ENCODE measurements at regions not wholly inside any gene's neighbourhood (a gene's known extent, or its start where the extent isn't known, plus 50 kb on each side); places are given as distances from the start of the nearest gene placed in this dataset.

- TF ChIP-seq EZH2phosphoT487 (IDR thresholded peaks at IDR 0.05; ENCODE audit: borderline replicate concordance, low read depth, low read length): no peak
- no peak for TF ChIP-seq CTCF (conservative IDR thresholded peaks at IDR 0.05; ENCODE audit: low read length)
These were observed 829.4 kb upstream of the DPPA4 start for GRCh38 chr3:110166791-110167190.
